CD1c-positive myeloid dendritic cell (primary cell): ENCODE measurements at regions not wholly inside any gene's neighbourhood (a gene's known extent, or its start where the extent isn't known, plus 50 kb on each side); places are given as distances from the start of the nearest gene placed in this dataset.
"Not testable (repeated sequence)": the region's sequence is repeated elsewhere in the genome, so short reads cannot be mapped to it uniquely, and the experiment has no call there.

Experiments
- DNase-seq: peaks from one replicate; pipeline ENCODE4 v3.0.0-alpha.2; 2016; ENCODE audit errors: extremely low spot score

DNA sequence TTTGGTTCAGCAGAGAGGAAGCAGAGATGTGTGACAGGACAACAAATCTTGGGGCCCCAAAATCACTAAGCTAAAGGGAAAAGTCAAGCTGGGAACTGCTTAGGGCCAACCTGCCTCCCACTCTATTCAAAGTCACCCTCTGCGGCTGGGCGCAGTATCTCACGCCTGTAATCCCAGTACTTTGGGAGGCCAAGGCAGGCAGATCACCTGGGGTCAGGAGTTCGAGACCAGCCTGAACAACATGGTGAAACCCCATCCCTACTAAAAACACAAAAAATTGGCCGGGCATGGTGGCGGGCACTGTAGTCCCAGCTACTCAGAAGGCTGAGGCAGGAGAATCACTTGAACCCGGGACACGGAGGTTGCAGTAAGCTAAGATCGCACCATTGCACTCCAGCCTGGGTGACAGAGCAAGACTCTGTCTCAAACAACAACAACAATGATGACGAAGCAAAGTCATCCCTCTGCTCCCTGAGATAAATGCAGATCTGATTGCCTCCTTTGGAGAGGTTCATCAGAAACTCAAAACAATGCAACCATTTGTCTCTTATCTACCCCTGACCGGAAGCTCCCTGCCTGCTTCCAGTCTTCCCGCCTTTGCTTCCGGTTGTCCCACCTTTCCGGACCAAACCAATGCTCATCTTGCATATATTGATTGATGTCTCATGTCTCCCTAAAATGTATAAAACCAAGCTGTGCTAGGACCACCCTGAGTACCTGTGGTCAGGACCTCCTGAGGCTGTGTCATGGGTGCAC, 136.4 kb upstream of the AFDN start:
- DNase-seq = not testable (repeated sequence)

DNA sequence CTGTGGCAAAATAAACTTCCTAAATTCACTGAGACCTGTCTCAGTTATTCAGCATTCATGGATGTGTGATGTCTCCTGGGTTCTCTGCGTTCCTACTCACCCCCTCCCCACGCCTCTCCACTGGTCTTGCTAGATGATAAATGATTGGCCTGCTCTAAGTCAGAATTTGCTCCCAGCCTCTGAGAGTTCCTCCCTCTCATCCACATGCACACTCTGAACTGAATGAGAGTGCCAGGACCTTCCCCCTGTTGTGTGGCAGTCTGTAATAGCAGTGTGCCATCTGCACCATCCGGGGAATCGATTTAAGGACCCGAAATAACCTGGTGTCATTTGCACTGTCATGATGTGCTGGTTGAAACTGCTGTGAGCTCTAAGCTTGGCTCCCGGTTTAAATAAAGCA, 135.8 kb upstream of the AFDN start:
- no peak for DNase-seq

DNA sequence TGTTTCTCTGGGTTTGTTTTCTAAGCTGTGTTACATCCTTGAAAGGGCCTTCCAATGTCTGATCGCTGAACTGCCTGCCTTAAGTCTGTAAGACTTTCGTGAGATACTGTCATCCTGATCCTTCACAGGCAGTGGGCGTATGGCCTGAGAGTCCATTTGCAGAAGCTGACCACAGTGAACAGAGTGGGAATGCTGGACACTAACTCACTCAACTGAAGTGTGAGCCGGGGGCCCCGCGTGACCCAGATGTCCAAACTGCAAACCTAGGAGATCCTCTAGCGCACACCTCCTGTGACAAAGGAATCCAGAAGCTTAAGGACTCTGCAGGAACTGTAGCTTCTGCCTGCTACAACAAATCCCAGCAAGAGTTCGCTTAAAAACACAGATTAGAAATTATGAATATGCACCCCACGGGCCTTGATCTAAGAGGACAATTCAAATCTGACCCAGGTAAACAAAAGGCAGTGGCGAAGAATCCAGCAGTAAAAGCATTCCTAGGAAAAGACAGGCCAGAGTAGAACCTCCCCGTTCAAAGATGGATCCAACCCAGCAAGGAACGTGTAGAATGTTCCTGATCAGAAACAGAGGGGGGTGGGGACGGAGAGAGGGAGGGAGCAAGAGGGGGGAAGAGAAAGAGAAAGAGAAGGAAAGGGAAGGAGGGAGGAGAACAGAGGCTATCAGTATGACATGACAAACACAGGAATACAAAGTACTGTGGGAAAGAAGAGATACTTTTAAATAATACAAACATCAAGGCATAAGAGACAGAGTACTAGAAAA, 135.0 kb upstream of the AFDN start:
- DNase-seq = no peak

DNA sequence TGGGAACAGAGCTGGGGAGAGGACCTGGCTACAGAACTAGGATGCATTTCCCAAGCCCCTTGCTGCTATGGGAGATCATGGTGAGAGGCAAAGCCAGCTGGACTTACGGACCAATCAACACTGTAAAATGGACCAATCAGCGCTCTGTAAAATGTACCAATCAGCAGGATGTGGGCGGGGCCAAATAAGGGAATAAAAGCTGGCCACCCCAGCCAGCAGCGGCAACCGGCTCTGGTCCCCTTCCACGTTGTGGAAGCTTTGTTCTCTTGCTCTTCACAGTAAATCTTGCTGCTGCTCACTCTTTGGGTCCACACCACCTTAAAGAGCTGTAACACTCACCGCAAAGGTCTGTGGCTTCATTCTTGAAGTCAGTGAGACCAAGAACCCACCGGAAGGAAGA, 133.2 kb upstream of the AFDN start:
- not testable (repeated sequence) for DNase-seq

DNA sequence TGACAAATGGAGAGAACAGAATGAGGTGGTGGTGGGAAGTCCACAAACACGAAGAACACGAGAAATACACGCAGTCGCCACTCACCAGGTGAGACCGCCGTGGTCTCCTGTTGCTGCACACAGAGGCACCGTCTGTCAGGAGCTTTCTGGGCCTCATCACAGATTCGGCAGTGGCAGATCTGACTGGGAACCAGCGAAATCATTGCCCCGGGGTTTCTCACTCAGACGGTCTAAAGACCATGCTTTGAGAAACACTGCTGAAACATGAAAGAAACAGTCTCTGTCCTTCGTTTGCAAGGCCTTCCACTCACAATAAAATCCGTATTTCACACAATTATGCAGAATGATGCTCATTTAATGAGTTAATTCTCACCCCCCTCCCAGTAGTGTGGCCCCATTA, 130.9 kb upstream of the AFDN start:
- DNase-seq = no peak

DNA sequence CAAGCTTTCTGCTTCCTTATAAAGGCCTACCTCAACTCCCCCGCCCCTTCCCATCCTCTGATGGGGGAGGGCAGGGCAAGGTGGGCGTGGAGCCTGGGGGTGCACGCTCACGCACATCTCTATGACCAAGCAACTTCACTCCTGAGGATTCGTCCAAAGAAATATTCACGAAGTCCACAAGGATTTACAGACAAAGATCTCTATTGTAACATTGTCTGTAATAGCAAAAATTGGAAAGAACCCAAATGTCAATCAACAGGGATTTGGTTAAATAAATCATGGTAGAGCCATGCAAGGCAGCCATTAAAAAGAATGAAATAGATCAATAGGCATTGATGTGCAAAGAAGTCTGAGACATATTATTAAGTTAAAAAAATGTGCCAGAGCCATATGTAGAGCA, 130.4 kb upstream of the AFDN start:
- no peak for DNase-seq

DNA sequence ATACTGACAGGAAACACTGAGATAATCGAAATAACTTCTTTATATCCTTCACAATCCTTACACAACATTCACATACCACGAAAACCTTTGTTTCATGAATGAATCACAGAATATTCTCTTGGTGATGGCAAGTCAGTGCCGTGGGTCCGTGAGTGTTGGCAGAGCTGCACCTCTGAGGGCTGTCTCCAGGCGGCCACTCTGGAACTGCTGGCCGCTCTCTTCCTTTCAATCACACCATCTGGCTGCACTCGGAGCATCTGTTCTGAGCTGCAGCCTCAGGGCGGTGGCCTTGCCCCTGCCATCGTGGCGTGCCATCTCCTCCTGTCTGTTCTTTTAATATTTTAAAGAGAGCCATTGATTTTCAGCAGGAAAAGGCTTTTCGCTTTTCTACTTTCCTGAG, 129.4 kb upstream of the AFDN start:
- no peak for DNase-seq

DNA sequence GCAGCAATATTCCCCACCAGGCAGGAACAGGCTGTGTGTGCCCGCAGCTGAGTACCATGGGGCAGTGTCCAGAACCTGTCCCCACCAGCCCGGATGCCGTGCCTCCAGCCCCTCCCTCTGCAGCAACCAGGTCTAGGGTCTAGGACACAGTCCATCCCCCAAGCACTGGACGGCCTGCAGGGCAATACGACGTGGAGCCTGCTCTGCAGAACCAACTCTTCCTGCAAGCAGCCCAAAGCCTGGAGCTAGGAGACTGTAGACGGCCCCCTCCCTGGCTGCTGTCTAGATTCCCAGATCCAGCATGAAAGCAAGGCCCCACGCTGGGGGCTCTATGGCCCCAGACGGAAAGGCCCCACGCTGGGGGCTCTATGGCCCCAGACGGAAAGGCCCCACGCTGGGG, 128.2 kb upstream of the AFDN start:
- DNase-seq = no peak

DNA sequence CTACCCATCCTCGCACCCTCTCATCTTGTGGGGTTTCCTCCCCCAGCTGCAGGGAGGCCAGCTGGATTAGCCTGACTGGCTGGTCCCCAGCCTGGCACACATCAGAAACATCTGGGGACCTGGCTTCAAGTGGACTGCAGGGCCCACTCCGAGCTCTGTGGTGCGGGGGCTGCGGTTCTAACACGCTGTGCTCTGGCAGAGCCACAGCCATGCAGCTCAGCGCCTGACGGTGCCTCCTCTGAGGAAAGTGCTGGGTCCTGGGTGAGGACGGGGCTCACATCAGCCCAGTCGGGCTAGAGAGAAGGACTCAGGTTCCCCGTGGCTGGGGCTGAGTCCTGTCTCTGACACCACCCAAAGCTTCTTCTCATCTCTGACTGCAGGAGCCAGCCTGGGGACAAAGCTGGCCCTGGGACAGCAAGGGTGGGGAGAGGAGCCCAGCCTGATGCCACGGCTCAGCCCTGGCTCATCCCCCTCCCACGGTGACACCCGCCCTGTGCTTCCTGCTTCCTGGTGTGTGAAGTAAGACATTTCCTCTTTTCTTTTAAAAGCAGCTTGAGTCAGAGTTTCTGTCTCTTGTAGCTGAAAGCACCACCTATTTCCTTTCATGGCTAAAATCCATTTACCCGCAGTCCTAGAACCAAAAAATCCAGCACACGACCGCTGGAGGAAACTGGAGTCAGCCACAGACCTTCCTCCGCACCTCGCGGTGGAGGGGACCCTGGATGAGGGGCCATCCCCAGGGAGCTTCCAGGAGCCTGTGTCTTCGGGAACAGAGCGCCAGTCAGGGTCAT, 127.4 kb upstream of the AFDN start:
- DNase-seq = peak; percentile 86

DNA sequence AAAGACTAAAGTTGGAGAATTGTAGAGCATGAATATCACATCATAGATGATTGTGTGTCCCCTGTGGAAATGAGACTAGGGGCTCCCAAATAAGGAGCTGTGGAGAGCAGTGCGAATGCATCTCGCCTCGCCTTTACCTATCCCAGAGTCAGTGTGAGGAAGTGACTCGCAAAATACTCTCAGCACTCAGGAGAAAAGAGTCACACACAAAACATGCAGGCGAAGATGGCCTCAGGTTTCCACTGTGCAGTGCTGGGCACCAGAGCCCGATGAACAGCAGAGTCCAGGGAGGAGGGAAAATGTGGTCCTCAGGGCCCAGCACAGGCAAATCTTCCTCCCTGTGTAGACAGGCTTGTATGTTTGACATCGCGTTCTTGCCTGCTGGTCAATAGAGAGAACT, 126.5 kb upstream of the AFDN start:
- no peak for DNase-seq

DNA sequence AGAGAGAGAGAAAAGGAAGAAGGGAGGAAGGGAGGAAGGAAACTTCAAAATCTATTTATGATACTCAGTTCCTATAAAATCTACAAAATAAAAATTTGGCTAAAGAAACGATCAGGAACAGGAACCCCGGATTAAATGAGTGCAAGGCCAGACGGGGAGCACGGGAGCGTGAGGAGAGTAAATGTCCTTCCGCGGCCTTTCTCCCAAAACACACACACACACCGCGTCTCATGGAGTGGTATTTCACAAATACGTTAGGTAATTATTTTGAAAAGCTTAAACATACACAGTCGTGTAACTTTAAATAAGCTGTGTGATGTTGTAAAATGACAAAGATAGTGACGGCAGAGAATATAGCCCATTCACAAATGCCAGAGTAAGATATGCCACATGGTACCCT, 125.7 kb upstream of the AFDN start:
- no peak for DNase-seq

DNA sequence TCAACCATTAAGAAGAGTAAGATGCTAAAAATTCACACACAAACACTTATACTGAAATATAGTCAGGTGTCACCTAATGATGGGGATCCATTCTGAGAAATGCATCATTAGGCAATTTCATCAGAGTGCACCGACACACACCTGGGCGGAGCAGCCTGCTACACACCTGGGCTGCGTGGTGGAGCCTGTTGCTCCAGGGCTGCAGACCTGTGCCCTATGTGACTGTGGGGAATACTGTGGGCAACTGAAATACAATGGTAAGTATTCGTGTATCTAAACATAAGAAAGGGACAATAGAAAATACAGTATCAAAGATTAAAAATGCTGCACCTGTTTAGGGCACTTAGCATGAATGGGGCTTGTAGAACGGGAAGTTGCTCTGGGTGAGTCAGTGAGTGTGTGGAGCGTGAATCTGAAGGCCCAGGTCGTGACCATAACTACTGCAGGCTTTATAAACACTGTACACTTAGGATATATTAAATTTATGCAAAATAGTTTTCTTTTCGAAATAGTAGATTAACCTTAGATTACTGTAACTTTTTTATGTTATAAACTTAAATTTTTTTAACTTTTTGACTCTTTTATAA, 124.4 kb upstream of the AFDN start:
- peak; percentile 18 for DNase-seq

DNA sequence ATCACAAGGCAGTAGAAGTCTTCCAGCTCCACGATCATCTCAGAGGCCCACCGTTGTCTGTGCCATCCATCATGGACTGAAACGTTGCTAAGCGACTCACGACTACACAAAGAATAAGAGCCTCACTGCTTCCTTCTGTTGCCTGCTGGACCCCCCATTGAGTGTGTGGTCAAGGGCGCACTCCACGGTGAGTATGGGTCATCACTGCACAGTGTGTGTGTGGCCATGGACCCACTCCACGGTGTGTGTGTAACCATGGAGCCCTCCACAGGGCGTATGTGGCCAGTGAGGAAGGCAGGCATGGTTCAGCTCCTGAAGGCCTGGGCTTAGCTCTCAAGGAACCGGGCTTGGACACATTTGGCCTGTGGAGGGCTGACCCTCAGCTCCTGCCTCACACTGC, 123.4 kb upstream of the AFDN start:
- DNase-seq = no peak

DNA sequence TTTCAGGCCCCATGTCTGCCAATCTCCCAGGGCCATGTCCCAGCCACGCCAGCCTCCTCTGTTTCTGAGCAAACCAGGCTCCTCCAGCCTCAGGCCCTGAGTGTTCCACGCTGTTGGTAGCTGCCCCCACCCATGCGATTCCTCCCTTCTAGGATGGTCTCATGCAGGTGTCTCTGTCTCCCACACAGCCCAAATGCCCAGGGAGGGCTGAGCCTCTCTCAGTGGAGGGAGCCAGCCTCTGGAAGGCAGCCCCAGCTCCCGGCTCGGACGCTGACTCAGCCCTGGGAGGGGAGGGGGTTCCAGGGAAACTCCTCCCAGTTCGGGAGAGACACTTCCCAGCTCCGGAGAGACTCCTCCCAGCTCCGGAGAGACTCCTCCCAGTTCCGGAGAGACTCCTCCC, 122.9 kb upstream of the AFDN start:
- no peak for DNase-seq

DNA sequence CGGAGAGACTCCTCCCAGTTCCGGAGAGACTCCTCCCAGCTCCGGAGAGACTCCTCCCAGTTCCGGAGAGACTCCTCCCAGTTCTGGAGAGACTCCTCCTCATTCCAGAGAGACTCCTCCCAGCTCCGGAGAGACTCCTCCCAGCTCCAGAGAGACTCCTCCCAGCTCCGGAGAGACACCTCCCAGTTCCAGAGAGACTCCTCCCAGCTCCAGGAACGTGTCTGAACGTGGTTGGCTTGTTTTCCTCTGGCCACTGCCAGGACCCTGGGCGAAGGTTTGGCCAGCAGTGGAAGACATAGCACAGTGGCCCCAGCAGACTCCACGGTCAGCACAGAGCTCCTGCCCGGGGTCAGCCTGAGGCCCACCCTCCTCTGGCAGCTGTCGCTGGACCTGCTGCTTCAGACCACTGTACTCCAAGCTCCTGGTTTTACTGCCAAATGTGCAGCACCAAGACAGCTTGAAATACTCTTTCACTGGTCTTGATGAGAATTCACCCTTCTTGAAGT, 122.3 kb upstream of the AFDN start:
- no peak for DNase-seq

DNA sequence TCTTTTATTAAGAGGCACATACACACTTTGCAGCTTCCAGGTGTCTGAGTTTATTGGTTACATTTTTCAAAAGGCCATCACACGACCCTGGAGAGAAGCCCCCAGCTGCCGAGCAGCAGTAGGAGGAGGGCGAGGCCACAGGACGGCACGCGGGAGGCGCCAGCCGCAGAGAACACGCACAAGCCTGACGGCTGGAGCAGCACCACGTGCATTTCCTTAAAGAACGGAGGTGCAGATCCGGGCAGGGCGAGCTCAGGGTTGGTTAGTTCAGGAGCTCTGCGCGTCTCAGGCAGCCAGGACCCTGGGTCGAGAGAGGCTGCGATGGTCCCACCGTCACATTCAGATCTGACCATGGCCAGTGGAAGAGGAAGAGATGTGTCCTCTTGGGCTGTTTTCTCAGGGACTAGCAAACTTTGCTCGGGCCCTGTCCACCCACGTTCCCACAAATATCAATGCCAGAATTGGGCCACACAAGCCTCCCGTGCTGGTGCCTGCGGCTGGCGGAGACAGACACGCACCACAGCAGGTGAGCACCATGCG, 121.4 kb upstream of the AFDN start:
- no peak for DNase-seq

DNA sequence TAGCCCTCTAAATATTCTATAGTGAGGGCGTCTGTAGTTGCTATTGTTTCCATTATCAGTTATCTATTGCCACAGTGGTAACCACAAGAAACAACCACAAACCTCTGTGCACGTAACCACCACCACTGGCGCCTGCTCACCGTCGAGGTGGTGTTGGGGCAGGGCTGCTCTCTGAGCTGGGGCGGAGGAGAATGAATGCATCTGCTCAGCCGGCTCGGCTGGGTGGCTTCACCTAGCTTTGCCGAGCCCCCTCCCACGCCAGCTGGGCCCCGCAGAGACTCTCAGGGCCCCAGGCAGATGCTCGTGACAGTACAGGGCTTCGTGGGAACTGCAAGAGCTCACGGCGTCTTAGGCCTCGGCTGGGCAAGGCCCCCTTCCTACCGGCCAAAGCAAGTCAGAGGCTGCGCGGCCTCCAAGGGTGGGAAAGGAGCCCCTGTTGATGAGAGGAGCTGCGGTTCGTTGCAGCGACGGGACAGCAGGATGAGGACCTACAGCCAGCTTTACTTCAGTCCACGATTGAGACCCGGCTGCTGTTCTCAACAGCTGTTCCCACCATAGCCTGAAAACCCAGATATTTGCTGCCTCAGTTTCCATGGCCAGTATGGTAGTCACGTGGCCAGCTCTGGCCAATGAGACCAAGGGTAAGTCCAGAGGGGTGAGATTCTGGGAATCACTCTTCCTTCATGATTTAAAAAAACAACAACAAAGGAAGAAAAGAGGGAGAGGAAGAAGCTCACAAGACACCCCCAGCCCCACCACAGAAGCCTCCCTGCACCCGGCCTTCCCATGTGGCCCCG, 120.2 kb upstream of the AFDN start:
- no peak for DNase-seq

DNA sequence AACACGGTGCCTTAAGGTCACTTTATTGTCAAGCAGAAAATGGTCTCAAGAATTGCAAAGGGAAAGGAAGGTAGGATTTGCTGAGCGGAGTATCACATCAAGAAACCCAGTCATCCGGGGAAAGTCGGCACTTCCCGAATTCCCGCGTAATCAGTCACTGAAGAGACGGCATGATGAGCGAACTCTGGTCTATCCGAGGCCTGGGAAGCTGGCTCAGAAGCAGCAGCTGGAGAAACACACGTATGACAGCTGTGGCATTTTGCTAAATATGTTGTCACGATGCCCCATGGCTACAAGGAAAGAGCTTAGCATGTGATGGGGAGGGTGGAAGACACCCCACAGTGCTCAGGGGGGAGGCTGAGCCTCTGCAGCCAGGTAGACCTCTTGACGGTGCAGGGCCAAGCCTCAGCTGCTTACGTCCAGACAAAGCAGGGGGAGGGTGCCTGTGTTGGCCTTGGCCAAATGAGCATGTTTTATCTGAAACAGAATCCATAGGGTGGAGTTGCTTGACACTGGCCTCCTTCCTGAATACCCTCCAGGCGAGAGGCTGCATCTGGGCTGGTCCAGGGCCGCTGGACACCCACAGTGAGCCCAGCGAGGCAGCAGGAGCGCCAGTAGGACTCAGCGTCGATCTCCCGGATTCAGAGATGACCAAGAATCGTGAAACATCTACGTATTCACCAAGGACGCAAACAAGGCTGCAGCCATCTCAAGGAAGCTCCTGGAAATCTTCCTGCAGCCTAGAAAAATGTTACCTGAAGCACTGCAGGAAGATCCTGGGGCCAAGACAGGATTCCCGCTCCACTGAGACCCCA, 118.8 kb upstream of the AFDN start:
- no peak for DNase-seq

DNA sequence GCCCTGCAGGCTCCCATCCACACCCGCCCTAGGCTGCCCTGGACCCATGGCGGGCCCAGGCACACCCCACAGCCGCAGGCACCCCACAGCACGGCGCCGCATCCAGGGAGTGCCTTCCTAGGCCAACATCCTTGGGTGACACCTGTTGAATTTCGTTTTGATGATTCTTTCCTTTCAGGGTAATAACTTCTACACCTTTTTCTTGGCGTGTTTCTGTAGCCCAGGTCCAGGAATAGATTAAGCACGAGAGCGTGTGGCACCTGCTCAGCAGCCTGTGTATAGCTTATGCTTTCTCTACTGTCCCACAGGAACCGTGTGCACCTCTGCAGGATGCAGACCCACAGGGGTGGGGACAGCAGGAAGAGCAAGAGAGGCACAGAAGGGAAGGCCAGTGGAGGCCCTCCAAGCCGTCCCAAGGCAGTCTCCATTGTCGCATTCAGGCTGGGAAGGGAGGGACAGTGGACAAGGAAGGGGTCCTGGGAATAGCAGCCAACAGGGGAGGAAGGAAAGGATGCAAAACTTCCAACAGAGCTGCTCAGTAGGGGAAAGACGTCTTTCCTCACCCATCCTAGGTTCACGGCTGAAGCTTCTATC, 118.1 kb upstream of the AFDN start:
- no peak for DNase-seq

DNA sequence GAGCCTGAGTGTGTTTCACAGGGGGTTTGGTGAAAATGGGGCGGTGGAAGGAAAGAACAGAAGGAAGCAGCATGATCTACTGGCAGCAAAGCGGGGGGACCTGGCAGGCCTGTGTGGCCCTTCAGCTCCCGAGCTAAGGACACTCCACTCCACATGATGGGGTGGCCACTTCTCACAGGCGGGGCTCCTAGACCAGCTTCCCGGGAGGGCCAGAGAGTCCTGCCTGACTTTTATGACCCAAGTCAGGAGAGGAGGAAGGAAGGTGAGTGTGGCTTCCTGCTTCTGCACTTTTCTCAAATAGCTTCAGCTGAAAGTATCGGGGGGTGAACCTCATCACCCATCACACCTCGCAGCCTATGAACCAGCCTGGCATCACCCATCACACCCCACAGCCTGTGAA, 117.5 kb upstream of the AFDN start:
- no peak for DNase-seq
